ENCODE measurements at regions not wholly inside any gene's neighbourhood (a gene's known extent, or its start where the extent isn't known, plus 50 kb on each side); places are given as distances from the start of the nearest gene placed in this dataset.

DNA sequence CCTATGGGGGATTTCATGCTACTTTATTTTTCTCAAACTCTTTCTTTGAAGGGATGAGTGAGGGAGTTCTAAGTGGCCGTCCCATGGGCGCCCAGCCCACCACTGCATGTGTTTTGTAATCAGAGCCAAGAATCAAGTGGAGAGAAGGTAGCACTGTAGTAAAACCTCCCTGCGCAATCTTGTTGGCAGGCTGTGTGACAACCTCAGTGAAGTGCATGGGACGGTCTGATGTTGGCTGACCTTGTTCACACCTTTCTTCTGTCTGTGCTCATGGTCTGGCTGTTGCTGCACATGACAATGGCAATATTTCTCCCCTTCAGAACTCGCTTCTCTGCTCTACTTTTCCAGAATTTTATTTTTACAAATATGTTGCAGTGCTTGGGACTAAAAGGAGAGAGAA lies 71.2 kb upstream of the SHISA3 start:
- H2BK20ac ChIP-seq (ENCODE audit: low read depth, low read length, poor library complexity, severe bottlenecking), result no peak overlapping the region
- no peak overlapping the region for H2AK5ac ChIP-seq (ENCODE audit: insufficient read length, low read length)
- no peaks in the 10 kb centered on the region for H3K27me3 ChIP-seq (ENCODE audit: insufficient read depth, low read length)
- no peaks in the 10 kb centered on the region for H3K79me2 ChIP-seq (ENCODE audit: insufficient read depth, low read length)
- no peak overlapping the region for H4K91ac ChIP-seq (ENCODE audit: insufficient read length, low read depth, low read length)
- H3K23me2 ChIP-seq (ENCODE audit: insufficient read length, low read depth, low read length, poor library complexity, severe bottlenecking), result no peaks in the 10 kb centered on the region
- no peak overlapping the region for H2BK12ac ChIP-seq (ENCODE audit: insufficient read length, low read depth, low read length)
- Mint-ChIP-seq H3K36me3 (ENCODE audit: insufficient read depth in 1 of 3, low read depth in 3 of 3) (peaks cover 1 to 3% (median 2%) of the 10 kb centered on the region in 3 experiments; a peak in 4 of 7 replicates), H3K9me3 (peaks cover 3% of the 10 kb centered on the region in 2 experiments; a peak in 2 of 5 replicates), H3K4me3 (no peak overlapping the region), H3K27ac (no peak overlapping the region), H3K4me1 (peaks cover 23 to 26% of the 10 kb centered on the region in 2 experiments), H3K27me3 (ENCODE audit: low read depth) (peaks cover 5% of the 10 kb centered on the region; the same call in 1 of the 2 replicates)
- H3K9me3 ChIP-seq (ENCODE audit: control insufficient read depth, low read depth, low read length), result no peaks in the 10 kb centered on the region
- no peak overlapping the region for H4K5ac ChIP-seq (ENCODE audit: insufficient read length, low read depth, low read length)
- H4K8ac ChIP-seq (replicated peaks; ENCODE audit: insufficient read length, low read depth, low read length), result no peak overlapping the region
- H3K23ac ChIP-seq (ENCODE audit: insufficient read length, low read depth, low read length), result no peak overlapping the region
- TF ChIP-seq, protein P1, sequence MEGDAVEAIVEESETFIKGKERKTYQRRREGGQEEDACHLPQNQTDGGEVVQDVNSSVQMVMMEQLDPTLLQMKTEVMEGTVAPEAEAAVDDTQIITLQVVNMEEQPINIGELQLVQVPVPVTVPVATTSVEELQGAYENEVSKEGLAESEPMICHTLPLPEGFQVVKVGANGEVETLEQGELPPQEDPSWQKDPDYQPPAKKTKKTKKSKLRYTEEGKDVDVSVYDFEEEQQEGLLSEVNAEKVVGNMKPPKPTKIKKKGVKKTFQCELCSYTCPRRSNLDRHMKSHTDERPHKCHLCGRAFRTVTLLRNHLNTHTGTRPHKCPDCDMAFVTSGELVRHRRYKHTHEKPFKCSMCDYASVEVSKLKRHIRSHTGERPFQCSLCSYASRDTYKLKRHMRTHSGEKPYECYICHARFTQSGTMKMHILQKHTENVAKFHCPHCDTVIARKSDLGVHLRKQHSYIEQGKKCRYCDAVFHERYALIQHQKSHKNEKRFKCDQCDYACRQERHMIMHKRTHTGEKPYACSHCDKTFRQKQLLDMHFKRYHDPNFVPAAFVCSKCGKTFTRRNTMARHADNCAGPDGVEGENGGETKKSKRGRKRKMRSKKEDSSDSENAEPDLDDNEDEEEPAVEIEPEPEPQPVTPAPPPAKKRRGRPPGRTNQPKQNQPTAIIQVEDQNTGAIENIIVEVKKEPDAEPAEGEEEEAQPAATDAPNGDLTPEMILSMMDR (conservative IDR thresholded peaks at IDR 0.05), result no peak
- H3K56ac ChIP-seq (ENCODE audit: insufficient read length, low read depth, low read length), result no peak overlapping the region
- no peak overlapping the region for H3K18ac ChIP-seq (ENCODE audit: insufficient read length, low read depth, low read length)
- no peak overlapping the region for H3K9ac ChIP-seq (ENCODE audit: extremely low read depth, insufficient read length, low read length)
- WGBS (ENCODE audit: extremely low coverage, insufficient read length, low lambda C conversion rate), result no CpG with 5 or more reads among the region's 5 CpGs
- H2BK120ac ChIP-seq (ENCODE audit: low read depth, low read length, poor library complexity, severe bottlenecking), result no peak overlapping the region
- H3T11ph ChIP-seq (ENCODE audit: low read length), result no peak overlapping the region
- no peak overlapping the region for H2BK15ac ChIP-seq (ENCODE audit: low read depth, low read length)
- H3K4me2 ChIP-seq (ENCODE audit: insufficient read depth, insufficient read length, low read length), result no peak overlapping the region
- DNase-seq, result no peak
- H3K4me1 ChIP-seq (ENCODE audit: insufficient read depth, low read length), result no peaks in the 10 kb centered on the region; the same call in 1 of the 2 replicates
- H2AFZ ChIP-seq (ENCODE audit: low read length), result no peak overlapping the region
- H2BK5ac ChIP-seq (ENCODE audit: insufficient read length, low read length), result no peak overlapping the region
- no peak overlapping the region for H3K14ac ChIP-seq (ENCODE audit: insufficient read depth, low read length)
- no peak overlapping the region for H3K27ac ChIP-seq (ENCODE audit: insufficient read length, low read depth, low read length)
- H4K20me1 ChIP-seq (ENCODE audit: control insufficient read depth, insufficient read depth, insufficient read length), result no peaks in the 10 kb centered on the region
- no peaks in the 10 kb centered on the region for H3K79me1 ChIP-seq (ENCODE audit: insufficient read depth, low read depth, low read length, poor library complexity, severe bottlenecking)
- H3K4ac ChIP-seq (ENCODE audit: low read depth, low read length), result no peak overlapping the region

Data from H9 (cell line).